Esophagus squamous epithelium (tissue), 4 donors: ENCODE measurements at regions not wholly inside any gene's neighbourhood (a gene's known extent, or its start where the extent isn't known, plus 50 kb on each side); places are given as distances from the start of the nearest gene placed in this dataset.

Source experiments
- CTCF ChIP-seq, 6 experiments: fragments of 450-650 bp in 4 of 6; fragments of 200-600 bp in 2 of 6; sonication (generic) in 2 of 6; IDR thresholded peaks; one replicate each; pipeline ENCODE4 v1.5.1; 2016 to 2019; ENCODE audit warnings: antibody characterized with exemption in 6 of 6, mild to moderate bottlenecking in 4 of 6, moderate library complexity in 4 of 6
- POLR2A ChIP-seq, 4 donors: fragments of 450-650 bp; IDR thresholded peaks; one replicate each; pipeline ENCODE4 v1.6.1; 2017; ENCODE audit warnings: antibody characterized with exemption in 4 of 4, mild to moderate bottlenecking in 4 of 4, moderate library complexity in 3 of 4

- TF ChIP-seq CTCF (IDR thresholded peaks at IDR 0.05) (no peak), POLR2A (IDR thresholded peaks at IDR 0.05) (no peak)
Observed at GRCh38 chr16:74034200-74034599, 262.4 kb upstream of the PSMD7 start.
